MM.1S (cell line): ENCODE measurements at regions not wholly inside any gene's neighbourhood (a gene's known extent, or its start where the extent isn't known, plus 50 kb on each side); places are given as distances from the start of the nearest gene placed in this dataset.

ENCODE experiments used
- EZH2 ChIP-seq: fragments of 300-600 bp; sonication (generic); optimal IDR thresholded peaks from 2 replicates; pipeline ENCODE3; 2017; ENCODE audit warnings: low read depth, mild to moderate bottlenecking, antibody characterized with exemption, low read length, mixed read lengths
- EZH2phosphoT487 ChIP-seq: fragments of 300-600 bp; sonication (generic); IDR thresholded peaks from 2 replicates; pipeline ENCODE4 v1.6.1; 2018; ENCODE audit warnings: antibody characterized with exemption, low read length
- TF ChIP-seq, protein P1 (sequence below): fragments of 300-600 bp; sonication (generic); IDR thresholded peaks from 2 replicates; pipeline ENCODE4 v1.5.1; 2016; ENCODE audit warnings: antibody characterized with exemption, low read length, mixed read lengths

DNA sequence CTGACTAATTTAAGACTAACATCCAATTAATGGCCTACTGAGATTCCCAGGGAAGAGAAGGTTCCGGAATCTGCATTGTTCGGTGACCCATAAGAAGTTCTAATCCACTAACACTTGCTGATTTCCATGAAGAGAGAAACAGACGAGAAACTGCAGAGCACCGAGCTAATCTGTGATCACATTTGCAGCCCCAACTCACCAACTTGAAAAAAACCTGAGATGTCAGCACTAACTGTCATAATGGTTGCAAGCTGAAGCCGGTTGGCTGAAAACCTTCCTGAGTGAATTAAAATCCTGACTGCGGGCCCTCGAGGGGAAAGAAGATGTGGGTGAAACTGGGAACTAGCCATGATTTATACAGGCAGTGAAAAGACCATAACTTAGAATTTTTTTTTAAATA lies 204.8 kb upstream of the IGF1R start:
- TF ChIP-seq, protein P1, sequence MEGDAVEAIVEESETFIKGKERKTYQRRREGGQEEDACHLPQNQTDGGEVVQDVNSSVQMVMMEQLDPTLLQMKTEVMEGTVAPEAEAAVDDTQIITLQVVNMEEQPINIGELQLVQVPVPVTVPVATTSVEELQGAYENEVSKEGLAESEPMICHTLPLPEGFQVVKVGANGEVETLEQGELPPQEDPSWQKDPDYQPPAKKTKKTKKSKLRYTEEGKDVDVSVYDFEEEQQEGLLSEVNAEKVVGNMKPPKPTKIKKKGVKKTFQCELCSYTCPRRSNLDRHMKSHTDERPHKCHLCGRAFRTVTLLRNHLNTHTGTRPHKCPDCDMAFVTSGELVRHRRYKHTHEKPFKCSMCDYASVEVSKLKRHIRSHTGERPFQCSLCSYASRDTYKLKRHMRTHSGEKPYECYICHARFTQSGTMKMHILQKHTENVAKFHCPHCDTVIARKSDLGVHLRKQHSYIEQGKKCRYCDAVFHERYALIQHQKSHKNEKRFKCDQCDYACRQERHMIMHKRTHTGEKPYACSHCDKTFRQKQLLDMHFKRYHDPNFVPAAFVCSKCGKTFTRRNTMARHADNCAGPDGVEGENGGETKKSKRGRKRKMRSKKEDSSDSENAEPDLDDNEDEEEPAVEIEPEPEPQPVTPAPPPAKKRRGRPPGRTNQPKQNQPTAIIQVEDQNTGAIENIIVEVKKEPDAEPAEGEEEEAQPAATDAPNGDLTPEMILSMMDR, result no peak
- TF ChIP-seq EZH2 (no peak), EZH2phosphoT487 (no peak)
